SK-N-SH (cell line): ENCODE measurements at regions not wholly inside any gene's neighbourhood (a gene's known extent, or its start where the extent isn't known, plus 50 kb on each side); places are given as distances from the start of the nearest gene placed in this dataset.

Experiments
- CTCF ChIA-PET: fragments of 300-600, 350-600 bp; formaldehyde crosslinking; extraction: SDS; loops from one replicate; lab custom pipeline; 2021; lab: Yijun Ruan, JAX
- POLR2A ChIA-PET: fragments of 350-600 bp; sonication (Branson Sonifier 250); formaldehyde crosslinking; extraction: SDS; loops from one replicate; lab custom pipeline; 2020; ENCODE audit warnings: antibody characterized with exemption, inconsistent platforms; lab: Yijun Ruan, JAX
- DNase-seq: peaks from one replicate; pipeline ENCODE4 v3.0.0; 2012
- H2AFZ ChIP-seq: fragments of 200-600 bp; sonication (generic); 2 replicates; pipeline ENCODE4 v1.8.1; 2016; ENCODE audit warnings: antibody characterized with exemption, mild to moderate bottlenecking, low read depth
- H3F3A ChIP-seq: fragments of 200-600 bp; sonication (generic); replicated peaks from 2 replicates; pipeline ENCODE3; 2016; ENCODE audit warnings: antibody characterized with exemption, mild to moderate bottlenecking; ENCODE audit not compliant: insufficient read depth
- H3K27ac ChIP-seq, 2 experiments: fragments of 200-500 bp in 1 of 2; fragments of 200-600 bp in 1 of 2; sonication (Bioruptor generic) in 1 of 2; sonication (generic), shearing (Covaris generic) in 1 of 2; 2 replicates each; pipeline versions ENCODE4 v1.5.1 to v1.6.1; 2014 to 2016; ENCODE audit warnings: low read depth in 2 of 2, inconsistent platforms in 1 of 2, low read length in 1 of 2, mild to moderate bottlenecking in 1 of 2, mixed read lengths in 1 of 2
- H3K27me3 ChIP-seq: fragments of 200-600 bp; sonication (generic), shearing (Covaris generic); 2 replicates; pipeline ENCODE4 v1.6.1; 2016; ENCODE audit warnings: mixed run types; ENCODE audit not compliant: insufficient read depth
- H3K36me3 ChIP-seq, 2 experiments: fragments of 200-500 bp in 1 of 2; fragments of 200-600 bp in 1 of 2; sonication (Bioruptor generic) in 1 of 2; sonication (generic) in 1 of 2; replicated peaks in 1 of 2; 2 replicates each; pipeline versions ENCODE3 to v1.5.1; 2014 to 2016; ENCODE audit warnings: low read length in 1 of 2, mild to moderate bottlenecking in 1 of 2; ENCODE audit not compliant: insufficient read depth in 2 of 2, control insufficient read depth in 1 of 2
- H3K4me1 ChIP-seq, 2 experiments: fragments of 200-500 bp in 1 of 2; fragments of 200-600 bp in 1 of 2; sonication (Bioruptor generic) in 1 of 2; sonication (generic), shearing (Covaris generic) in 1 of 2; 2 replicates each; pipeline versions ENCODE4 v1.5.1 to v1.6.1; 2014 to 2016; ENCODE audit warnings: low read depth in 1 of 2, low read length in 1 of 2, mixed run types in 1 of 2; ENCODE audit not compliant: insufficient read depth in 2 of 2, control insufficient read depth in 1 of 2
- H3K4me2 ChIP-seq: fragments of 200-600 bp; sonication (generic), shearing (Covaris generic); 2 replicates; pipeline ENCODE4 v1.6.1; 2017; ENCODE audit warnings: mixed run types
- H3K4me3 ChIP-seq, 2 experiments: fragments of 200-500 bp in 1 of 2; fragments of 200-600 bp in 1 of 2; sonication (Bioruptor generic) in 1 of 2; sonication (generic), shearing (Covaris generic) in 1 of 2; 2 replicates each; pipeline versions ENCODE4 v1.5.1 to v1.8.1; 2014 to 2016; ENCODE audit warnings: low read depth in 2 of 2, inconsistent platforms in 1 of 2, low read length in 1 of 2, mild to moderate bottlenecking in 1 of 2, mixed read lengths in 1 of 2, moderate library complexity in 1 of 2
- H3K79me2 ChIP-seq: fragments of 200-600 bp; sonication (generic); 2 replicates; pipeline ENCODE4 v1.8.1; 2017; ENCODE audit warnings: mild to moderate bottlenecking; ENCODE audit not compliant: insufficient read depth
- H3K9ac ChIP-seq: fragments of 200-600 bp; sonication (generic); 2 replicates; pipeline ENCODE4 v1.6.1; 2017; ENCODE audit warnings: mixed run types
- H3K9me2 ChIP-seq: fragments of 200-600 bp; sonication (generic); 2 replicates; pipeline ENCODE4 v1.6.1; 2017; ENCODE audit warnings: mixed run types
- H3K9me3 ChIP-seq: fragments of 200-600 bp; sonication (generic); 2 replicates; pipeline ENCODE4 v1.6.1; 2017; ENCODE audit warnings: mixed run types, mild to moderate bottlenecking, moderate library complexity
- H4K20me1 ChIP-seq: fragments of 200-600 bp; sonication (generic); 2 replicates; pipeline ENCODE4 v1.6.1; 2017; ENCODE audit warnings: mild to moderate bottlenecking, mixed run types; ENCODE audit not compliant: insufficient read depth
- CHD2 ChIP-seq: fragments of 150-350 bp; IDR thresholded peaks from 2 replicates; pipeline ENCODE4 v1.6.1; 2018; ENCODE audit warnings: low read length; ENCODE audit not compliant: partially characterized antibody
- EP300 ChIP-seq, 2 experiments: IDR thresholded peaks; 2 replicates each; pipeline versions ENCODE4 v1.4.0 to v1.6.1; 2012; ENCODE audit warnings: borderline replicate concordance in 1 of 2, low read depth in 1 of 2, low read length in 1 of 2
- FOSL2 ChIP-seq: IDR thresholded peaks from 2 replicates; pipeline ENCODE4 v1.4.0; 2012; ENCODE audit warnings: low read depth, mild to moderate bottlenecking, moderate library complexity, borderline replicate concordance
- FOXJ3 ChIP-seq: sonication (generic); formaldehyde crosslinking; IDR thresholded peaks from 2 replicates; pipeline ENCODE4 v1.5.1; 2020; ENCODE audit warnings: mild to moderate bottlenecking, missing genetic modification reagents
- FOXM1 ChIP-seq: IDR thresholded peaks from 2 replicates; pipeline ENCODE4 v1.4.0; 2012; ENCODE audit warnings: low read depth, mild to moderate bottlenecking
- GABPA ChIP-seq: IDR thresholded peaks from 2 replicates; pipeline ENCODE4 v1.4.0; 2012; ENCODE audit warnings: low read depth, mild to moderate bottlenecking
- GATA2 ChIP-seq: sonication (generic); formaldehyde crosslinking; IDR thresholded peaks from 2 replicates; pipeline ENCODE4 v1.5.0; 2020; ENCODE audit warnings: mild to moderate bottlenecking, missing genetic modification reagents
- MEF2A ChIP-seq: IDR thresholded peaks from 2 replicates; pipeline ENCODE4 v1.4.0; 2012; ENCODE audit warnings: low read depth, borderline replicate concordance
- MXI1 ChIP-seq: IDR thresholded peaks from 2 replicates; pipeline ENCODE4 v1.6.1; 2012; ENCODE audit warnings: mild to moderate bottlenecking, low read depth, low read length, improper control_type of control experiment
- RAD21 ChIP-seq: IDR thresholded peaks from 2 replicates; pipeline ENCODE4 v1.6.1; 2012; ENCODE audit warnings: mild to moderate bottlenecking, low read length
- RCOR1 ChIP-seq: fragments of 150-350 bp; IDR thresholded peaks from 2 replicates; pipeline ENCODE4 v1.6.1; 2017; ENCODE audit warnings: antibody characterized with exemption, low read length
- TAF1 ChIP-seq: IDR thresholded peaks from 2 replicates; pipeline ENCODE4 v1.6.1; 2012; ENCODE audit warnings: low read depth, mild to moderate bottlenecking, low read length, moderate library complexity, borderline replicate concordance
- TCF12 ChIP-seq: IDR thresholded peaks from 2 replicates; pipeline ENCODE4 v1.4.0; 2012
- WGBS: methylation state at CpG from one replicate; pipeline ENCODE4 v1.1.6; 2017; ENCODE audit warnings: low lambda C conversion rate; 5-methylcytosine and 5-hydroxymethylcytosine counted together
- TF ChIP-seq, protein P1 (sequence below): IDR thresholded peaks from 2 replicates; pipeline ENCODE4 v1.6.1; 2012; ENCODE audit warnings: mild to moderate bottlenecking, low read depth, low read length, moderate library complexity

DNA sequence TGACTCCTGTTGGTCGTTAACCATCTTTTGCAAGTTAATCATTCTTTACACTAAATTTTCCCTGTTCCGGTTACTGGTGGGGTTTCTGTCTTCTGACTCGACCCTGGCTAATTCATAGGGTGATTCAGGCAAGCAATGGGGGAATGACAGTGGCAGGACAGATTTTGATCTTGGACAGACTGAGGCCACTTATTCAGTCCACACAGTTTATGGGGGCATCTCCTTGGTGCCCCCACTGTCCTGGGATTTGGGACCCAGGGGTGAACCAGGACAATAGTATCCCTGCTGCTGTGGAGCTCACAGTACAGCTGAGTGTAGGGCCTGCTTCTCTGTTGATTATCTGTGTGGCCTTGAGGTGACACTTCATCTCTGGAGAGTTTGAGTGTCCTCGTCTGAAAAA is 540.4 kb downstream of the MATN1 start (continued):
- TF ChIP-seq CHD2 (no peak), RAD21 (no peak), GABPA (no peak), FOSL2 (no peak), MEF2A (no peak), TAF1 (no peak)
- TF ChIP-seq, protein P1, sequence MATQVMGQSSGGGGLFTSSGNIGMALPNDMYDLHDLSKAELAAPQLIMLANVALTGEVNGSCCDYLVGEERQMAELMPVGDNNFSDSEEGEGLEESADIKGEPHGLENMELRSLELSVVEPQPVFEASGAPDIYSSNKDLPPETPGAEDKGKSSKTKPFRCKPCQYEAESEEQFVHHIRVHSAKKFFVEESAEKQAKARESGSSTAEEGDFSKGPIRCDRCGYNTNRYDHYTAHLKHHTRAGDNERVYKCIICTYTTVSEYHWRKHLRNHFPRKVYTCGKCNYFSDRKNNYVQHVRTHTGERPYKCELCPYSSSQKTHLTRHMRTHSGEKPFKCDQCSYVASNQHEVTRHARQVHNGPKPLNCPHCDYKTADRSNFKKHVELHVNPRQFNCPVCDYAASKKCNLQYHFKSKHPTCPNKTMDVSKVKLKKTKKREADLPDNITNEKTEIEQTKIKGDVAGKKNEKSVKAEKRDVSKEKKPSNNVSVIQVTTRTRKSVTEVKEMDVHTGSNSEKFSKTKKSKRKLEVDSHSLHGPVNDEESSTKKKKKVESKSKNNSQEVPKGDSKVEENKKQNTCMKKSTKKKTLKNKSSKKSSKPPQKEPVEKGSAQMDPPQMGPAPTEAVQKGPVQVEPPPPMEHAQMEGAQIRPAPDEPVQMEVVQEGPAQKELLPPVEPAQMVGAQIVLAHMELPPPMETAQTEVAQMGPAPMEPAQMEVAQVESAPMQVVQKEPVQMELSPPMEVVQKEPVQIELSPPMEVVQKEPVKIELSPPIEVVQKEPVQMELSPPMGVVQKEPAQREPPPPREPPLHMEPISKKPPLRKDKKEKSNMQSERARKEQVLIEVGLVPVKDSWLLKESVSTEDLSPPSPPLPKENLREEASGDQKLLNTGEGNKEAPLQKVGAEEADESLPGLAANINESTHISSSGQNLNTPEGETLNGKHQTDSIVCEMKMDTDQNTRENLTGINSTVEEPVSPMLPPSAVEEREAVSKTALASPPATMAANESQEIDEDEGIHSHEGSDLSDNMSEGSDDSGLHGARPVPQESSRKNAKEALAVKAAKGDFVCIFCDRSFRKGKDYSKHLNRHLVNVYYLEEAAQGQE, result no peak
- TF ChIP-seq, all 33 proteins: peak for 0

GRCh38 chr1:30179942-30180543 is 543.3 kb downstream of the MATN1 start:
- no peak overlapping the region for H2AFZ ChIP-seq
- H3K79me2 ChIP-seq, result no peaks in the 10 kb centered on the region
- peaks cover 0 to 19% of the 10 kb centered on the region in 2 experiments; a peak in 2 of 4 replicates for H3K4me1 ChIP-seq
- no peaks in the 10 kb centered on the region for H3K36me3 ChIP-seq
- no peak overlapping the region for H3K9ac ChIP-seq
- H3K27me3 ChIP-seq, result no peaks in the 10 kb centered on the region
- peak; percentile 76 for DNase-seq
- no peaks in the 10 kb centered on the region for H3K9me2 ChIP-seq
- no peaks in the 10 kb centered on the region for H3F3A ChIP-seq
- no peaks in the 10 kb centered on the region for H3K9me3 ChIP-seq
- CTCF ChIA-PET, result interaction anchor here (0.6 to 3.3 kb wide), 8 partner anchors 31 to 935 kb away, joined by 3 to 23 read pairs (median 3); no protein-coding TSS in a partner anchor
- no peak overlapping the region for H3K4me3 ChIP-seq
- TF ChIP-seq FOXM1 (no peak), GATA2 (peak; percentile 99), FOSL2 (no peak), CHD2 (peak; percentile 76), MXI1 (peak; percentile 73; the same call in 1 of the 2 replicates), FOXJ3 (peak; percentile 95), RAD21 (peak; percentile 34), TCF12 (peak; percentile 32; the same call in 1 of the 2 replicates), RCOR1 (peak; percentile 97), TAF1 (no peak), EP300 (IDR thresholded peaks at IDR 0.05; ENCODE audit: borderline replicate concordance in 1 of 2, low read depth in 1 of 2, low read length in 1 of 2) (peak in 1 of 2 experiments; percentile 92; a peak in 2 of 4 replicates)
- H3K4me2 ChIP-seq, result no peak overlapping the region
- H4K20me1 ChIP-seq, result no peaks in the 10 kb centered on the region
- 12% methylated on average over 10 of the region's 10 CpGs for WGBS
- POLR2A ChIA-PET, result no interaction called here
- no peak overlapping the region for H3K27ac ChIP-seq
